A549 (cell line): ENCODE measurements at regions not wholly inside any gene's neighbourhood (a gene's known extent, or its start where the extent isn't known, plus 50 kb on each side); places are given as distances from the start of the nearest gene placed in this dataset.

Source experiments
- CBX2 ChIP-seq: fragments of 200-600 bp; sonication (generic); IDR thresholded peaks from 2 replicates; pipeline ENCODE4 v1.6.1; 2016; ENCODE audit warnings: low read depth, mild to moderate bottlenecking, borderline replicate concordance
- CEBPB ChIP-seq, 2 experiments: fragments of >200 bp in 1 of 2; sonication (Bioruptor Twin) in 1 of 2; formaldehyde crosslinking in 1 of 2; IDR thresholded peaks; 2 replicates each; pipeline ENCODE4 v1.6.1; 2012 to 2016
- CHD2 ChIP-seq: fragments of 150-350 bp; IDR thresholded peaks from 2 replicates; pipeline ENCODE4 v1.6.1; 2014; ENCODE audit warnings: low read length; ENCODE audit not compliant: partially characterized antibody
- FOSL2 ChIP-seq, 2 experiments: fragments of 450-650 bp in 1 of 2; fragments of >200 bp in 1 of 2; sonication (Bioruptor Twin) in 1 of 2; formaldehyde crosslinking; IDR thresholded peaks; 2 replicates each; pipeline versions ENCODE4 v1.5.0 to v1.6.1; 2016 to 2020; ENCODE audit warnings: mild to moderate bottlenecking in 1 of 2, moderate library complexity in 1 of 2
- HDAC2 ChIP-seq: fragments of 200-600 bp; sonication (generic); IDR thresholded peaks from 2 replicates; pipeline ENCODE4 v1.6.1; 2016
- JUN ChIP-seq, 2 experiments: fragments of >200 bp; sonication (Bioruptor Twin); formaldehyde crosslinking; IDR thresholded peaks; 2 replicates in 1 of 2; 3 replicates in 1 of 2; pipeline ENCODE4 v1.6.1; 2016 to 2017
- MYC ChIP-seq: IDR thresholded peaks from 2 replicates; pipeline ENCODE4 v1.6.1; 2012; ENCODE audit warnings: mild to moderate bottlenecking, inconsistent platforms, low read length, improper control_type of control experiment, borderline replicate concordance
- PHF8 ChIP-seq: fragments of 200-600 bp; sonication (generic); IDR thresholded peaks from 2 replicates; pipeline ENCODE4 v1.6.1; 2016; ENCODE audit warnings: low read depth, mild to moderate bottlenecking, antibody characterized with exemption, moderate library complexity, borderline replicate concordance
- POLR2AphosphoS2 ChIP-seq: conservative IDR thresholded peaks from 2 replicates; pipeline ENCODE4 v1.6.1; 2012; ENCODE audit warnings: low read length, improper control_type of control experiment, inconsistent platforms
- RFX5 ChIP-seq: fragments of 450-650 bp; IDR thresholded peaks from 2 replicates; pipeline ENCODE4 v1.7.1; 2014; ENCODE audit warnings: antibody characterized with exemption, mild to moderate bottlenecking, moderate library complexity
- TF ChIP-seq, protein P1 (sequence below): fragments of >200 bp; sonication (Bioruptor Twin); formaldehyde crosslinking; IDR thresholded peaks from 3 replicates; pipeline ENCODE4 v1.5.1; 2016
- TF ChIP-seq, protein P2 (sequence below): fragments of 450-650 bp; IDR thresholded peaks from 2 replicates; pipeline ENCODE4 v1.6.1; 2014; ENCODE audit warnings: antibody characterized with exemption
- TF ChIP-seq, protein P3 (sequence below): fragments of 150-350 bp; IDR thresholded peaks from 2 replicates; pipeline ENCODE4 v1.6.1; 2014; ENCODE audit warnings: low read depth, mild to moderate bottlenecking, low read length
- TF ChIP-seq, protein P4 (sequence below): IDR thresholded peaks from 2 replicates; pipeline ENCODE4 v1.6.1; 2012

DNA sequence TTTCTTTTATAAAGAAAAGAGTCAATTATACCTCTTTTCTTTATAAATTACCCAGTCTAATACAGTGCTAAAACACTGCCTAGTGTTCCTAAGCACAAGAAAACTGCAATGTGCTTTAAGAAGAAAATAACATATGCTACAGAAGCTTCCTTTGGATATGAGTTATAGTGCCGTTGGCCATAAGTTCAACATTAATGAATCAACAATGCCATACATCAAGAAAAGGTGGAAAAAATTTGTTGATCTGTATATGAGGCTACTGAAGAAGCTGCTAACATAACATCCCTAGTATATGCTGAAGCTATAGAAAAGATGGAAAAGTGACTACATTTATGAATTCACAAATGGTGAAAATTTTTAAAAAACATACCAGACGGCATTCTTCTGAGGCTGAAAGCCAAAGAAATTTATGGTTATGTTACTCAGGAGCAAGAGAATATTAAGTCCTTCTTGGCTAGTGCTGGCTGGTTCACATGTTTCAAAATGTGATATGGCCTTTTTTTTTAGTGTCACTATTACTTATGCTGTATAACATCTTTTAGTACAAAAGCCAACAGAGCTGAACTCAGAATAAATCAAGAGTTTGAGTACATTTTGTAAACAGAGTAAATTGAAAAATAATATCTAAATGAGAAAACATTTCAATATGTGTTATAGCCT is 743.2 kb upstream of the RGS18 start:
- TF ChIP-seq CBX2 (no peak), HDAC2 (no peak), CEBPB (IDR thresholded peaks at IDR 0.05) (no peak), PHF8 (no peak), POLR2AphosphoS2 (no peak), MYC (no peak), JUN (IDR thresholded peaks at IDR 0.05) (no peak), FOSL2 (IDR thresholded peaks at IDR 0.05) (no peak), FOSL2 (CRISPR knock-in tag; IDR thresholded peaks at IDR 0.05) (no peak), RFX5 (no peak), CHD2 (no peak)
- TF ChIP-seq, protein P1, sequence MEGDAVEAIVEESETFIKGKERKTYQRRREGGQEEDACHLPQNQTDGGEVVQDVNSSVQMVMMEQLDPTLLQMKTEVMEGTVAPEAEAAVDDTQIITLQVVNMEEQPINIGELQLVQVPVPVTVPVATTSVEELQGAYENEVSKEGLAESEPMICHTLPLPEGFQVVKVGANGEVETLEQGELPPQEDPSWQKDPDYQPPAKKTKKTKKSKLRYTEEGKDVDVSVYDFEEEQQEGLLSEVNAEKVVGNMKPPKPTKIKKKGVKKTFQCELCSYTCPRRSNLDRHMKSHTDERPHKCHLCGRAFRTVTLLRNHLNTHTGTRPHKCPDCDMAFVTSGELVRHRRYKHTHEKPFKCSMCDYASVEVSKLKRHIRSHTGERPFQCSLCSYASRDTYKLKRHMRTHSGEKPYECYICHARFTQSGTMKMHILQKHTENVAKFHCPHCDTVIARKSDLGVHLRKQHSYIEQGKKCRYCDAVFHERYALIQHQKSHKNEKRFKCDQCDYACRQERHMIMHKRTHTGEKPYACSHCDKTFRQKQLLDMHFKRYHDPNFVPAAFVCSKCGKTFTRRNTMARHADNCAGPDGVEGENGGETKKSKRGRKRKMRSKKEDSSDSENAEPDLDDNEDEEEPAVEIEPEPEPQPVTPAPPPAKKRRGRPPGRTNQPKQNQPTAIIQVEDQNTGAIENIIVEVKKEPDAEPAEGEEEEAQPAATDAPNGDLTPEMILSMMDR: no peak
- TF ChIP-seq, protein P2, sequence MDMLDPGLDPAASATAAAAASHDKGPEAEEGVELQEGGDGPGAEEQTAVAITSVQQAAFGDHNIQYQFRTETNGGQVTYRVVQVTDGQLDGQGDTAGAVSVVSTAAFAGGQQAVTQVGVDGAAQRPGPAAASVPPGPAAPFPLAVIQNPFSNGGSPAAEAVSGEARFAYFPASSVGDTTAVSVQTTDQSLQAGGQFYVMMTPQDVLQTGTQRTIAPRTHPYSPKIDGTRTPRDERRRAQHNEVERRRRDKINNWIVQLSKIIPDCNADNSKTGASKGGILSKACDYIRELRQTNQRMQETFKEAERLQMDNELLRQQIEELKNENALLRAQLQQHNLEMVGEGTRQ: no peak
- TF ChIP-seq, protein P3, sequence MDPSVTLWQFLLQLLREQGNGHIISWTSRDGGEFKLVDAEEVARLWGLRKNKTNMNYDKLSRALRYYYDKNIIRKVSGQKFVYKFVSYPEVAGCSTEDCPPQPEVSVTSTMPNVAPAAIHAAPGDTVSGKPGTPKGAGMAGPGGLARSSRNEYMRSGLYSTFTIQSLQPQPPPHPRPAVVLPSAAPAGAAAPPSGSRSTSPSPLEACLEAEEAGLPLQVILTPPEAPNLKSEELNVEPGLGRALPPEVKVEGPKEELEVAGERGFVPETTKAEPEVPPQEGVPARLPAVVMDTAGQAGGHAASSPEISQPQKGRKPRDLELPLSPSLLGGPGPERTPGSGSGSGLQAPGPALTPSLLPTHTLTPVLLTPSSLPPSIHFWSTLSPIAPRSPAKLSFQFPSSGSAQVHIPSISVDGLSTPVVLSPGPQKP: no peak
- TF ChIP-seq, protein P4, sequence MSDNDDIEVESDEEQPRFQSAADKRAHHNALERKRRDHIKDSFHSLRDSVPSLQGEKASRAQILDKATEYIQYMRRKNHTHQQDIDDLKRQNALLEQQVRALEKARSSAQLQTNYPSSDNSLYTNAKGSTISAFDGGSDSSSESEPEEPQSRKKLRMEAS: no peak
